ENCODE measurements at regions not wholly inside any gene's neighbourhood (a gene's known extent, or its start where the extent isn't known, plus 50 kb on each side); places are given as distances from the start of the nearest gene placed in this dataset.

DNA sequence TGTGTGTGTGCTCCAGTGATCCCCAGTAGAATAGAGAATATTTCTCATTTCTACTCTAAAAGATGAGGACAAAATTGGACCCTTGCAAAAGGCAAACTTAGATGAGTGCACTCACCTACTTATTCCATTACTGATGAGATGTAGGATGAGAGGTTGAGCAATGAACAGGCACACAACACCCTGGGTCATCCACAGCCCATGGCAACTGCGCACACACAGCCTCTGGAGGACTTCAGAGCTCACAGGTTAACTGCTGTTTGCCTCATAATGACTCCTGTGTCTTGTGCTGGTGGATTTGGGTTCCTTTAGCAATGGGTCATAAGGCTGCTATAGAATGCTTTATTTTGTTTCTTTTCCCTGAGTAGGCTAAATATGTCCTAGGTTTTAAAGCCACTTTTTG lies 103.6 kb upstream of the TNFAIP3 start:
- Histone ChIP-seq H3K27me3 (ENCODE audit: insufficient read depth, low read length) (no peaks in the 10 kb centered on the region), H3K4me3 (ENCODE audit: low read length) (no peak overlapping the region), H2AFZ (ENCODE audit: low read depth, low read length) (no peak overlapping the region), H3K9me3 (ENCODE audit: low read length) (no peaks in the 10 kb centered on the region), H3K36me3 (ENCODE audit: insufficient read depth, low read length) (no peaks in the 10 kb centered on the region), H3K4me1 (ENCODE audit: insufficient read depth, low read length) (no peaks in the 10 kb centered on the region)

DNA sequence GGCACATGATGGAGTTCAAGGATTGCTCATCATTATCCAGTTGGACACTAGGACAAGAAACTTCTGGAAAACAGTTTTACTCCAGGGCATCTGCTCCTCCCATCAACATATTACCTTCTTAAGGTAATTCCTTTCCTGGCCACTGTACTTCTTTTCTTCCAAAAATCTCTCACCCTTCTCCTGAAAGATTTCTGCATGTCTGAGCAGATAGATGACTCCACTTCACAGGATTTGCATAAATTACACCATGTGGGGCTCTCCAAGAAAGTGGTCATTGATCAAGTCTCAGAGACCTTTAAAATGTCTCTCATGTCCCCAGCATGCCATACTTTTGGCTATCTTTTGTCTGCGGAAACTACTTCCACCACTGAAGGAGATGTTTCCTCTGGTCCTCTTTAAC lies 103.2 kb upstream of the TNFAIP3 start:
- no peaks in the 10 kb centered on the region for H3K9me3 ChIP-seq (ENCODE audit: low read length)
- H2AFZ ChIP-seq (ENCODE audit: low read depth, low read length), result no peak overlapping the region
- H3K27me3 ChIP-seq (ENCODE audit: insufficient read depth, low read length), result no peaks in the 10 kb centered on the region
- no peaks in the 10 kb centered on the region for H3K36me3 ChIP-seq (ENCODE audit: insufficient read depth, low read length)
- no peak overlapping the region for H3K4me3 ChIP-seq (ENCODE audit: low read length)
- H3K4me1 ChIP-seq (ENCODE audit: insufficient read depth, low read length), result no peaks in the 10 kb centered on the region

GRCh38 chr6:137764464-137764863 lies 102.6 kb upstream of the TNFAIP3 start:
- no peaks in the 10 kb centered on the region for H3K4me1 ChIP-seq (ENCODE audit: insufficient read depth, low read length)
- H3K27me3 ChIP-seq (ENCODE audit: insufficient read depth, low read length), result no peaks in the 10 kb centered on the region

DNA sequence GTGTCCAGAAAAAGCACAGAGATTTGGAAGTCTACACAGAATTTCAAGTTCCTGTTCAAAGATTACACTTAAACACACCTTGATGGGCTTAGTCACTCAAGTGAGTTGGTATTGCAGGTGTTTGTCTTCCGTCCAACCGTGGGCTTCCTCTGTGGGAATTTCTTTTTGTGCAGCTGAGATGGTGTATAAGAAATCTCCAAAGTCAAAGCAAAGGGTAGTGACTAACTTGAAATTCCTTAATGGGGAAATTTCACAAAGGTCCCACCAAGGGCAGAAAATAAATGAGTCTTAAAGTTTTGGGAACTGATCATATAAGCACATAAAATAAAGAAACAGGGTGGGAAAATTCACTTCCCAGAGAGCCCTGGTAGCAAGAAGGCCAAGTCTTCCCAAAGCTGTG lies 102.0 kb upstream of the TNFAIP3 start:
- Histone ChIP-seq H3K36me3 (ENCODE audit: insufficient read depth, low read length) (no peaks in the 10 kb centered on the region), H3K9me3 (ENCODE audit: low read length) (no peaks in the 10 kb centered on the region), H3K4me1 (ENCODE audit: insufficient read depth, low read length) (no peaks in the 10 kb centered on the region), H2AFZ (ENCODE audit: low read depth, low read length) (no peak overlapping the region), H3K27me3 (ENCODE audit: insufficient read depth, low read length) (no peaks in the 10 kb centered on the region), H3K4me3 (ENCODE audit: low read length) (no peak overlapping the region)

More at GRCh38 chr6:137764464-137764863, 102.6 kb upstream of the TNFAIP3 start:
- Histone ChIP-seq H3K9me3 (ENCODE audit: low read length) (no peaks in the 10 kb centered on the region), H3K36me3 (ENCODE audit: insufficient read depth, low read length) (no peaks in the 10 kb centered on the region), H2AFZ (ENCODE audit: low read depth, low read length) (no peak overlapping the region), H3K4me3 (ENCODE audit: low read length) (no peak overlapping the region)

DNA sequence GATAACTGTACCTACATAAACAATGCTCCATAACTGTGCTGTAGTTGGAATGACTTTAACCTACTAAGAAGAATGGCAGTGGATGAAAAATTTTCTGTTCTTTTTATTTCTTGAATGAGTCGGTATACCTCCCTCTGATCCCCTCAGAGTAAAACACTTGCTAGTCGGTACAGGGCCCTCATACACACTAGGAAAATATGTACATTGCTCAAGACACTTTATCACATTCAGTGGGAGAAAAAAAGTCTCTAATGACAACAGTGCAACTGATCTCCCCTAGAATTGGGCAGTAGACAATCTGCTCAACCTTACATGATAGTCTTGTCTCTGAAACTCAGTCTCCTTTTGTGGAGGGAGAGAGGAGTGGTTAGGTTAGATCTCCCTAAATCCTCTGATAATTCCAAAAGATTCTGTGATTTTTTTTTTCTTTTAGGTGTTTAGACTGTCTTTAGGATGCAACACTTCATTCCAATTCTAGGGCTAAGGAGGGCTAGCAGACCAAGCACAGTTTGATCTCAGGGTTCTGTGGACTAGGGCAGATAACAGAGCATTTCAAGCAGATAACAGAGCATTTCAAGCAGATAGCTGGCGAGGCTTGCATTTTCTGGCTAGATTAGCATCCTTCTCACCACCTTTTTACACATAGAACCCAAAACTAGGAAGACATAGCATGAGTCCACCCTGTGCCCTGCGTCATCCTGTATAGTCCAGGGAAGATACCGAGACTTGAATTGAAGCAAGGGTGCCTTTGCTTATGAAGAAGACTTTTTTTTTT lies 100.3 kb upstream of the TNFAIP3 start:
- Histone ChIP-seq H3K9me3 (ENCODE audit: low read length) (no peaks in the 10 kb centered on the region), H3K4me3 (ENCODE audit: low read length) (no peak overlapping the region), H3K4me1 (ENCODE audit: insufficient read depth, low read length) (no peaks in the 10 kb centered on the region), H2AFZ (ENCODE audit: low read depth, low read length) (no peak overlapping the region), H3K36me3 (ENCODE audit: insufficient read depth, low read length) (no peaks in the 10 kb centered on the region), H3K27me3 (ENCODE audit: insufficient read depth, low read length) (no peaks in the 10 kb centered on the region)

- Histone ChIP-seq H2AFZ (ENCODE audit: low read depth, low read length) (no peak overlapping the region), H3K27me3 (ENCODE audit: insufficient read depth, low read length) (no peaks in the 10 kb centered on the region), H3K9me3 (ENCODE audit: low read length) (no peaks in the 10 kb centered on the region), H3K4me3 (ENCODE audit: low read length) (no peak overlapping the region), H3K36me3 (ENCODE audit: insufficient read depth, low read length) (no peaks in the 10 kb centered on the region), H3K4me1 (ENCODE audit: insufficient read depth, low read length) (no peaks in the 10 kb centered on the region)
Observed at GRCh38 chr6:137767465-137767864, 99.6 kb upstream of the TNFAIP3 start.

DNA sequence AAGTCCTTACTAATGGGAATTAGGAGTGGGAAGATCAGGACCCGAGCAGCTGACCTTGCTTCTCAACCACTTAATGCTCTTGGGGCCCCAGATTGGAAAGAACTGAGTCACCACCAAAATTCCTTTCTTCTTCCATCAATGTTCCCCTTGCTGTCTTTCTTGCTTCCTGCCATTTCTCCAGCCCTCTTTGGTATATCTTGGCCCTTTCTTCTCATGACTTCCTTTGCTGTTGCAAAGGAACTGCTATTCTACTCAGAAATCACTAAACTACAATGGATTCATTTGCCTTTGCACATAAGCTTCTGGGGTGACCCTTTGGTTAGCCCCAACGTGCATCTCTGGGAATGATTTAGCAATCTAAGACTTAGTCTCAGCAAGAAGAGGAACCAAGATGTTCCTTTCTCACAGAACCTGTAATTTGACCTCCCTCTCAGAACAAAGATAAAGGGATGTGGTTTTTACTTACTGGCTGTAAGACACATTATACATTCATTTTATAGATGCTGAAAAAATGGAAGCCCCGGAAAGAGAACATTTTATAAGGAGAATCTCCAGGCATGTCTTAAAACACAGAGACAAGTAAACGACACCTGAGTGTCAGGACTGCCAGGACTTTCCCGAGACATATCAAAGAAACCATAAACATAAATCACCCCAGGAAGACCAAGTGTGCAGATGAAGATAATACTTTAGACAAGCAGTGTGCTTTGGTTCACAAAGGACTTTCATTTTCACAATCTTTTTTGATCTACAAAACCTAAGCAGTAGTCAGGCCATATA lies 99.0 kb upstream of the TNFAIP3 start:
- no peak overlapping the region for H3K4me3 ChIP-seq (ENCODE audit: low read length)
- H3K27me3 ChIP-seq (ENCODE audit: insufficient read depth, low read length), result no peaks in the 10 kb centered on the region
- H2AFZ ChIP-seq (ENCODE audit: low read depth, low read length), result no peak overlapping the region
- no peaks in the 10 kb centered on the region for H3K9me3 ChIP-seq (ENCODE audit: low read length)
- no peaks in the 10 kb centered on the region for H3K4me1 ChIP-seq (ENCODE audit: insufficient read depth, low read length)
- H3K36me3 ChIP-seq (ENCODE audit: insufficient read depth, low read length), result no peaks in the 10 kb centered on the region

DNA sequence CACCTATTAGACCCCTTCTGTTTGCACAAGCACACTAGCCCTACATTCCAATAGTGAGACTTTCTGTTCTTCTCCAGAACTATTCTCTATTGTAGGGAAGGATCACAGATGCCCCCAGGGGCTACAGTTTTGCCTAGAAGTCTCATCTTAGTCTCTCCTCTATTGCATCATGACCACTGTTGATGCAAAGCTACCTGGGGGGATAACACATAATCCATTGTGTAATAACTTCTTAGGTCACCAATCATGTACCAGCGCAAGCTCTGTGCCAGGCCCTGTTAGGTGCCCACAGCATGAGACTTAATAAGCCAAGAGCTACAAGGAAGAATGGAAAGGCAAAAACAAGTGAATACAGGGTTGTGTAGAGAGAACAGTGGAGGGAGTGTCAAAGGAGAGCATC lies 98.1 kb upstream of the TNFAIP3 start:
- Histone ChIP-seq H3K9me3 (ENCODE audit: low read length) (no peaks in the 10 kb centered on the region), H3K4me3 (ENCODE audit: low read length) (no peak overlapping the region), H3K4me1 (ENCODE audit: insufficient read depth, low read length) (no peaks in the 10 kb centered on the region), H2AFZ (ENCODE audit: low read depth, low read length) (no peak overlapping the region), H3K27me3 (ENCODE audit: insufficient read depth, low read length) (no peaks in the 10 kb centered on the region), H3K36me3 (ENCODE audit: insufficient read depth, low read length) (no peaks in the 10 kb centered on the region)

DNA sequence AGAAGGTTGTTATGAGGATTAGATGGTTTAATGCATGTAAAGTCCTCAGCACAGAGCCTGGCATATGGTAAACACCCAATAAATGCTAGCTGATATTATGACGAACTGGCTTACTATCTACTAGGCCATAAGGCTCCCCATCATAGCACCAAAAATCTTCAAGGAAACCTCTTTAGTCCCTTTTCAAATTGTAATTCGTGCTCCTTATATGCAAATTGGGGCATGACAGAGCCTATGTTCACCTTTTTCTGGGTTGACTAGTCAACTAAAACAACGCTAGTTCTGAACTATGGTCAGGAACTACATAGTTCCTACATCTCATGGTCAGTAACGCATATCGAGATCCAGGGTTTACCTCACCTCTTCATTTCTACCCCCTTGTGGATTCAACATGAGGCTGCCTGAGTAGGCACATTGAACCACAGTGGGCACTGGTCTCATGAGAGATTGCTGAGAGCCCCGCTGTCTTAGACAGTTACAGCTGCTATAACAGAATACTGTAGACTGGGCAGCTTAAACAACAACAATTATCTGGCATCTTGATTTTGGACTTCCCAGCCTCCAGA lies 97.2 kb upstream of the TNFAIP3 start:
- H3K4me3 ChIP-seq (ENCODE audit: low read length), result no peak overlapping the region
- H3K27me3 ChIP-seq (ENCODE audit: insufficient read depth, low read length), result no peaks in the 10 kb centered on the region
- H3K9me3 ChIP-seq (ENCODE audit: low read length), result no peaks in the 10 kb centered on the region
- H3K36me3 ChIP-seq (ENCODE audit: insufficient read depth, low read length), result no peaks in the 10 kb centered on the region
- no peak overlapping the region for H2AFZ ChIP-seq (ENCODE audit: low read depth, low read length)
- no peaks in the 10 kb centered on the region for H3K4me1 ChIP-seq (ENCODE audit: insufficient read depth, low read length)

DNA sequence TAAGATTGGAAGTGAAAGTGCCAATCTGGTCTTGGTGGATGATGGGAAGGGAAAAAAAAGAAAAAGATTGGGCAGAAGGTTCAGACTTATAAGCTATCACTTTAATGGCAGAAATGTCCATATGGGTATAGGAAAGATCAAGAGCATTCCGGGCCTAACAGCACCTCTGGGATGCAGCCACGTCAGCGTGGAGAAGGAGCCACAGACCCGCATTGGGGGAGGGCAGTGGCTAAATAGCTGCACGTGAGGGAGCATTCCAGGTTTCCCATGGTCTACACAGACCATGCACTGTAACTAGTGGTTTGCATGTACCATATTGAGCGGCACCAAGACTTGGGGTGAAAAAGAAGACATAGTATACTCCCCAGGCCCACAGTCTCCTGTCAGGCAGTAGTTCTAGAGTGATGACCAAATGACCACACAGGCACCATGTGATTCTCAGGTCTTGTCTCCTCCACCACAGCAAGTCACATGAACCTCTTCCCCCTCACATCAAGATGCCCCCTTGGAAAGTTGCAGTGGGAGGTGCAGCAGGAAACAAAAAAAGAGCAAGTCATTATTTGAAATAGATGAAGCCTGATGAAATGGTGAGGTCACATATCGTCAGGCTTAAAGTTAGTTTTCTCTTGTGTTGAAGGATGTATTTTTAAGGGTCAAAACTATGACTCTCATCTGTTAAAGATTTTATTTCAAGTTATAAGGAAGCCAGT lies 94.4 kb upstream of the TNFAIP3 start:
- H2AFZ ChIP-seq (ENCODE audit: low read depth, low read length), result no peak overlapping the region
- H3K9me3 ChIP-seq (ENCODE audit: low read length), result no peaks in the 10 kb centered on the region
- no peaks in the 10 kb centered on the region for H3K27me3 ChIP-seq (ENCODE audit: insufficient read depth, low read length)
- no peaks in the 10 kb centered on the region for H3K4me1 ChIP-seq (ENCODE audit: insufficient read depth, low read length)
- no peaks in the 10 kb centered on the region for H3K36me3 ChIP-seq (ENCODE audit: insufficient read depth, low read length)
- no peak overlapping the region for H3K4me3 ChIP-seq (ENCODE audit: low read length)

- H3K4me1 ChIP-seq (ENCODE audit: insufficient read depth, low read length), result no peaks in the 10 kb centered on the region
- no peaks in the 10 kb centered on the region for H3K9me3 ChIP-seq (ENCODE audit: low read length)
- H2AFZ ChIP-seq (ENCODE audit: low read depth, low read length), result no peak overlapping the region
- H3K27me3 ChIP-seq (ENCODE audit: insufficient read depth, low read length), result no peaks in the 10 kb centered on the region
- no peaks in the 10 kb centered on the region for H3K36me3 ChIP-seq (ENCODE audit: insufficient read depth, low read length)
- H3K4me3 ChIP-seq (ENCODE audit: low read length), result no peak overlapping the region
Observed at GRCh38 chr6:137775227-137775626, 91.8 kb upstream of the TNFAIP3 start.

GRCh38 chr6:137775720-137776119 lies 91.3 kb upstream of the TNFAIP3 start:
- Histone ChIP-seq H3K4me3 (ENCODE audit: low read length) (no peak overlapping the region), H2AFZ (ENCODE audit: low read depth, low read length) (no peak overlapping the region), H3K27me3 (ENCODE audit: insufficient read depth, low read length) (no peaks in the 10 kb centered on the region), H3K36me3 (ENCODE audit: insufficient read depth, low read length) (no peaks in the 10 kb centered on the region), H3K4me1 (ENCODE audit: insufficient read depth, low read length) (no peaks in the 10 kb centered on the region), H3K9me3 (ENCODE audit: low read length) (no peaks in the 10 kb centered on the region)

DNA sequence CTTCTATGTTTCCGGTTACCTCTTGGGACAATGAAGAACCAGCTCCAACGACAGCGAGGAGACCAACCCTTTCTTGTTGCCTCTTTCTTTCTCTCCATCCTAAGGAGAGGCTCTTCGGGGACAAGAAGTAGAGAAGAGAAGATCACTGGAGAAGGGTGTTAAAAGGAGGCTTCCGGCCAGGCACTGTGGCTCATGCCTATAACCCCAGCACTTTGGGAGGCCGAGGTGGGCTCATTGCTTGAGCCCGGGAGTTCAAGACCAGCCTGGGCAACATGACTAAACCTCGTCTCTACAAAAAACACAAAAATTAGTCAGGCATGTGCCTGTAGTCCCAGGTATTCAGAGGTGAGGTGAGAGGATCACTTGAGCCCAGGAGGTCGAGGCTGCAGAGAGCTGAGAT lies 90.8 kb upstream of the TNFAIP3 start:
- Histone ChIP-seq H3K9me3 (ENCODE audit: low read length) (no peaks in the 10 kb centered on the region), H3K36me3 (ENCODE audit: insufficient read depth, low read length) (no peaks in the 10 kb centered on the region), H2AFZ (ENCODE audit: low read depth, low read length) (no peak overlapping the region), H3K4me1 (ENCODE audit: insufficient read depth, low read length) (no peaks in the 10 kb centered on the region), H3K27me3 (ENCODE audit: insufficient read depth, low read length) (no peaks in the 10 kb centered on the region), H3K4me3 (ENCODE audit: low read length) (no peak overlapping the region)

All from neuron (in vitro differentiated cells).